ENCODE measurements at regions not wholly inside any gene's neighbourhood (a gene's known extent, or its start where the extent isn't known, plus 50 kb on each side); places are given as distances from the start of the nearest gene placed in this dataset.

DNA sequence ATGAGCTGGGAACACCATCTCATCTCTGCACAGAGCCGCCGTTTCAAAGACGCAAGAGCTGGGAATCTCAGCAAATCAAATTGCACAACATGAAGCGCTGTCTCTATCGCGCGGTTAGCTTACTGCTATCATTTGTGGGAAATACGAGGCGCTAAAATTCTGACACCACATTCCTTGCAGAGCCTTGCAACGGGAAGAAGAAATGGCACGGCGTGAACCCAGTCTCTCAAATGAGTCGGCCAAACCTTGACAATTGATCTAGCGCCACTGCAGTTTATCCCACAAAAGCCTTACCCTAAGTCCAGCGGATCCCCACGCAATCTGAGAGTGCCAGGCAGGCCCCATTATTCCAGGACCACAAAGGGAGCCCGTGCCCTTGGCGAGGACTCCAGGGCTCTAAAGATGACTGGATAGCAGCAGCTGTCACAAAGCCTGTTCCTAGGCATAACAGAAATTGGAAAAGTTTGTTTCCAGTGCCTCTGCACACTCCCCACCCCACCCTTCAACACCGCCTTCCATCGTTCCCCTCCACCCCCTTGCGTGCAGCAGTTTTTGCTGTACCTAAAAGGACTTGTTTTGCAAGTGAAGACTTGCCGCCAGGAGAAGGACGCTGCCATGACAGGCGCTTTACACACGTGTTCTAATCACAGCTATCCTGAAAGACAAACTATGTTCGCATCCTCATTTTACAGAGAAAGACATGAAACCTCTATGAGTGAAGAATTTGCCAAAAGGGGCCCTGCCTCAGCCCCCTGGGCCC lies 252.4 kb downstream of the EIPR1 start:
- POLR2A ChIA-PET, result interaction anchor here (1.0 to 1.2 kb wide), 2 partner anchors 18 to 31 kb away, joined by 3 to 4 read pairs; no protein-coding TSS in a partner anchor
- Histone ChIP-seq H2AFZ (ENCODE audit: low read length) (no peak overlapping the region), H3K4me1 (ENCODE audit: insufficient read depth, low read length, poor library complexity, severe bottlenecking) (peaks cover 57% of the 10 kb centered on the region), H3K9me2 (ENCODE audit: insufficient read depth, low read length) (no peaks in the 10 kb centered on the region), H3K79me2 (ENCODE audit: insufficient read depth, low read depth, low read length) (no peaks in the 10 kb centered on the region), H4K20me1 (ENCODE audit: insufficient read depth, low read length) (no peaks in the 10 kb centered on the region), H3K4me3 (ENCODE audit: low read depth, low read length, poor library complexity, severe bottlenecking) (no peak overlapping the region), H3K36me3 (ENCODE audit: insufficient read depth, low read length) (peaks cover 23% of the 10 kb centered on the region), H3K4me2 (ENCODE audit: low read length) (no peak overlapping the region), H3K9me3 (ENCODE audit: low read length) (peaks cover 19% of the 10 kb centered on the region; the same call in 1 of the 2 replicates), H3K27ac (ENCODE audit: low read depth, low read length, poor library complexity, severe bottlenecking) (no peak overlapping the region)
- BruUV-seq (replicated peaks), result no TSS peak
- no peak for DNase-seq (ENCODE audit: low spot score)
- intact Hi-C loops (cut with micrococcal nuclease; ENCODE audit: unreplicated experiment), result no loop called here
- TF ChIP-seq, protein P1, sequence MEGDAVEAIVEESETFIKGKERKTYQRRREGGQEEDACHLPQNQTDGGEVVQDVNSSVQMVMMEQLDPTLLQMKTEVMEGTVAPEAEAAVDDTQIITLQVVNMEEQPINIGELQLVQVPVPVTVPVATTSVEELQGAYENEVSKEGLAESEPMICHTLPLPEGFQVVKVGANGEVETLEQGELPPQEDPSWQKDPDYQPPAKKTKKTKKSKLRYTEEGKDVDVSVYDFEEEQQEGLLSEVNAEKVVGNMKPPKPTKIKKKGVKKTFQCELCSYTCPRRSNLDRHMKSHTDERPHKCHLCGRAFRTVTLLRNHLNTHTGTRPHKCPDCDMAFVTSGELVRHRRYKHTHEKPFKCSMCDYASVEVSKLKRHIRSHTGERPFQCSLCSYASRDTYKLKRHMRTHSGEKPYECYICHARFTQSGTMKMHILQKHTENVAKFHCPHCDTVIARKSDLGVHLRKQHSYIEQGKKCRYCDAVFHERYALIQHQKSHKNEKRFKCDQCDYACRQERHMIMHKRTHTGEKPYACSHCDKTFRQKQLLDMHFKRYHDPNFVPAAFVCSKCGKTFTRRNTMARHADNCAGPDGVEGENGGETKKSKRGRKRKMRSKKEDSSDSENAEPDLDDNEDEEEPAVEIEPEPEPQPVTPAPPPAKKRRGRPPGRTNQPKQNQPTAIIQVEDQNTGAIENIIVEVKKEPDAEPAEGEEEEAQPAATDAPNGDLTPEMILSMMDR (conservative IDR thresholded peaks at IDR 0.05; ENCODE audit: low read length), result no peak
- no peak for TF ChIP-seq EZH2phosphoT487 (IDR thresholded peaks at IDR 0.05; ENCODE audit: borderline replicate concordance, low read depth, low read length)
- CTCF ChIA-PET (ENCODE audit: unreplicated experiment), result no interaction called here

DNA sequence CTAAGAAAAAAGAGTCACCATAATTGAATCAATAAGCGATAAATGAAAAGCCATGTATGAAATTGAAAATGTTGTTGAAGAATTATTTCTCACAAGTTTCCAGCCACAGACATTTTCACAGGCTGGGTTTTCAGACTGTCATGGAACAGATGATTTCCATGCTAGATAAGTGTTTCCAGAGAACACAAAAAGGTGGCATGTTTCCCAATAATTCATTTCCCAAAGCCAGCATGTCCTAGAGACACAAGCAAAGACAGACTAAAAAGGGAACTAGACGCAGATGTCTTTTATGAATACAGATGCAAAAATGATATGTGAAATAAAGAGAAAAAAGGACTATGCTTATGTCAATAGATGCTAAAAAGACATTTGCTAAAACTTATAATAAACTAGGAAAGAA lies 255.1 kb downstream of the EIPR1 start:
- DNase-seq (ENCODE audit: low spot score), result no peak
- CTCF ChIA-PET (ENCODE audit: unreplicated experiment), result no interaction called here
- H3K9me2 ChIP-seq (ENCODE audit: insufficient read depth, low read length), result no peaks in the 10 kb centered on the region

More for the DNA sequence above, 255.1 kb downstream of the EIPR1 start:
- BruUV-seq (replicated peaks), result no TSS peak
- Histone ChIP-seq H3K4me2 (ENCODE audit: low read length) (no peak overlapping the region), H3K36me3 (ENCODE audit: insufficient read depth, low read length) (peaks cover 23% of the 10 kb centered on the region), H3K27ac (ENCODE audit: low read depth, low read length, poor library complexity, severe bottlenecking) (no peak overlapping the region), H3K4me1 (ENCODE audit: insufficient read depth, low read length, poor library complexity, severe bottlenecking) (peaks cover 32% of the 10 kb centered on the region), H3K9me3 (ENCODE audit: low read length) (peaks cover 21% of the 10 kb centered on the region; the same call in 1 of the 2 replicates), H2AFZ (ENCODE audit: low read length) (no peak overlapping the region), H3K79me2 (ENCODE audit: insufficient read depth, low read depth, low read length) (no peaks in the 10 kb centered on the region), H4K20me1 (ENCODE audit: insufficient read depth, low read length) (no peaks in the 10 kb centered on the region), H3K4me3 (ENCODE audit: low read depth, low read length, poor library complexity, severe bottlenecking) (no peak overlapping the region)
- no peak for TF ChIP-seq EZH2phosphoT487 (IDR thresholded peaks at IDR 0.05; ENCODE audit: borderline replicate concordance, low read depth, low read length)
- TF ChIP-seq, protein P1 (conservative IDR thresholded peaks at IDR 0.05; ENCODE audit: low read length), result no peak
- intact Hi-C loops (cut with micrococcal nuclease; ENCODE audit: unreplicated experiment), result no loop called here
- POLR2A ChIA-PET, result interaction anchor here (0.7 kb wide), 1 partner anchor 789 kb away, joined by 4 read pairs; no protein-coding TSS in a partner anchor
